Loucy (cell line): ENCODE measurements at regions not wholly inside any gene's neighbourhood (a gene's known extent, or its start where the extent isn't known, plus 50 kb on each side); places are given as distances from the start of the nearest gene placed in this dataset.

Experiments used
- H2AFZ ChIP-seq: fragments of 200-600 bp; sonication (generic); 2 replicates; pipeline ENCODE4 v1.6.0; 2016; ENCODE audit warnings: antibody characterized with exemption, mild to moderate bottlenecking, low read length, moderate library complexity
- H3F3A ChIP-seq: fragments of 200-600 bp; 2 replicates; pipeline ENCODE4 v1.6.0; 2016; ENCODE audit warnings: antibody characterized with exemption, low read depth, mild to moderate bottlenecking
- H3K27me3 ChIP-seq: fragments of 200-600 bp; sonication (generic); 2 replicates; pipeline ENCODE4 v1.6.1; 2014; ENCODE audit warnings: low read length, mild to moderate bottlenecking; ENCODE audit not compliant: insufficient read depth, poor library complexity, severe bottlenecking
- H3K36me3 ChIP-seq: fragments of 200-600 bp; sonication (generic); 2 replicates; pipeline ENCODE4 v1.6.1; 2016; ENCODE audit warnings: low read length; ENCODE audit not compliant: insufficient read depth
- H3K4me1 ChIP-seq: fragments of 200-600 bp; sonication (generic); 2 replicates; pipeline ENCODE4 v1.5.1; 2014; ENCODE audit warnings: low read length, mild to moderate bottlenecking; ENCODE audit not compliant: insufficient read depth, poor library complexity, severe bottlenecking
- H3K4me2 ChIP-seq: fragments of 200-600 bp; sonication (generic); 2 replicates; pipeline ENCODE4 v1.6.0; 2014; ENCODE audit warnings: antibody characterized with exemption, low read length, low read depth, mild to moderate bottlenecking; ENCODE audit not compliant: poor library complexity, severe bottlenecking
- H3K4me3 ChIP-seq: fragments of 200-600 bp; sonication (generic); 2 replicates; pipeline ENCODE4 v1.5.1; 2014; ENCODE audit warnings: low read length, mild to moderate bottlenecking, mixed read lengths; ENCODE audit not compliant: poor library complexity, severe bottlenecking
- H3K79me2 ChIP-seq: fragments of 200-600 bp; sonication (generic); 2 replicates; pipeline ENCODE4 v1.6.1; 2014; ENCODE audit warnings: low read length; ENCODE audit not compliant: insufficient read depth
- H3K9ac ChIP-seq: fragments of 200-600 bp; sonication (generic); 2 replicates; pipeline ENCODE4 v1.6.0; 2014; ENCODE audit warnings: mild to moderate bottlenecking, low read depth, low read length, moderate library complexity; ENCODE audit not compliant: poor library complexity, severe bottlenecking
- H3K9me2 ChIP-seq: fragments of 200-600 bp; sonication (generic); replicated peaks from 2 replicates; pipeline ENCODE4 v1.6.1; 2016; ENCODE audit warnings: low read depth, low read length, mixed read lengths
- H3K9me3 ChIP-seq: fragments of 200-600 bp; sonication (generic); 2 replicates; pipeline ENCODE4 v1.6.1; 2014; ENCODE audit warnings: mild to moderate bottlenecking, antibody characterized with exemption, low read length, low read depth; ENCODE audit not compliant: insufficient read depth
- H4K20me1 ChIP-seq: fragments of 200-600 bp; sonication (generic); 2 replicates; pipeline ENCODE4 v1.6.0; 2014; ENCODE audit warnings: antibody characterized with exemption, low read length, mild to moderate bottlenecking; ENCODE audit not compliant: insufficient read depth, poor library complexity, severe bottlenecking
- EZH2phosphoT487 ChIP-seq: fragments of 200-600 bp; IDR thresholded peaks from 2 replicates; pipeline ENCODE4 v1.6.1; 2018; ENCODE audit warnings: antibody characterized with exemption, mild to moderate bottlenecking, moderate library complexity, borderline replicate concordance
- TF ChIP-seq, protein P1 (sequence below): fragments of 200-600 bp; sonication (generic); conservative IDR thresholded peaks from 2 replicates; pipeline ENCODE4 v1.5.1; 2014; ENCODE audit warnings: mild to moderate bottlenecking, antibody characterized with exemption, low read length

DNA sequence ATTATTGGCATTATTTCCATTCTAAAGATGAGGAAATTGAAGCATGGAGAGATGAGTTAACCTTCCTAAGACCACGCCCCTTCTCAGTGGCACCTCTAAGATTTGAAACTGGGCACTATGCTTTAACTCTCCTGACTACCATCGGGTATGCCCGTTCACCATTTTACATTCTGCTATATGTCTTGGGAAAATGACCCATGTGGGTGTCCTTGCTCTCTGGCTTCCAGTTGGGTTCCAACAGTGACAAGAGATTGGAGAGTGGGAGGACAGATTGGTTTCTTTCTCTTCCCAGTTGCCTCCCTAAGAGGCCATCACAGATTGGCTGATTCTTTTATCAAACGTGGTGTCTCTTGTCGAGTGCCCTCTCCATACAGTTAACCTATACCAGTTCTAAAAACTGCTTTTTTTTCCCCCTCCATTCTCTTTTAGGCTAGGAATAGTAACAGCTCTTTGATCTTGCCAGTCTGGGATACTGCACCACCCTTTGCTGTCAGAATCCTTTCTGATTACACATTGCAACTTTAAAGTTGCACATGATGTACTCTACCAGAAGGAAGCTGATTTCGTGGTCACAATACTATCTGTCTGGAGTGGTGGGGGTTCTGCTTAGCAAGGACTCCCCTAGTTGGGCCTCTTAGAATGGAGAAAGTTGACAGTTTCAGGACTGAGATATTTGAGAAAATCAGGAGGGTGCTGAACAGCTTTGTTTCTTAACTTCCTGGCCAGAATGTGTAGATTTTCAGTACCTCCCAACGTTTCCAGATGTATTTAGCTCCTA lies 88.0 kb upstream of the ELOVL5 start:
- no peak overlapping the region for H3K4me3 ChIP-seq
- H3K9ac ChIP-seq, result peak overlapping the region; percentile 34
- H3K9me2 ChIP-seq, result no peaks in the 10 kb centered on the region
- no peaks in the 10 kb centered on the region for H3K36me3 ChIP-seq
- no peaks in the 10 kb centered on the region for H4K20me1 ChIP-seq
- peak overlapping the region; percentile 70 for H2AFZ ChIP-seq
- H3K79me2 ChIP-seq, result no peaks in the 10 kb centered on the region
- H3K9me3 ChIP-seq, result no peaks in the 10 kb centered on the region
- H3K4me1 ChIP-seq, result peaks cover 26% of the 10 kb centered on the region
- TF ChIP-seq, protein P1, sequence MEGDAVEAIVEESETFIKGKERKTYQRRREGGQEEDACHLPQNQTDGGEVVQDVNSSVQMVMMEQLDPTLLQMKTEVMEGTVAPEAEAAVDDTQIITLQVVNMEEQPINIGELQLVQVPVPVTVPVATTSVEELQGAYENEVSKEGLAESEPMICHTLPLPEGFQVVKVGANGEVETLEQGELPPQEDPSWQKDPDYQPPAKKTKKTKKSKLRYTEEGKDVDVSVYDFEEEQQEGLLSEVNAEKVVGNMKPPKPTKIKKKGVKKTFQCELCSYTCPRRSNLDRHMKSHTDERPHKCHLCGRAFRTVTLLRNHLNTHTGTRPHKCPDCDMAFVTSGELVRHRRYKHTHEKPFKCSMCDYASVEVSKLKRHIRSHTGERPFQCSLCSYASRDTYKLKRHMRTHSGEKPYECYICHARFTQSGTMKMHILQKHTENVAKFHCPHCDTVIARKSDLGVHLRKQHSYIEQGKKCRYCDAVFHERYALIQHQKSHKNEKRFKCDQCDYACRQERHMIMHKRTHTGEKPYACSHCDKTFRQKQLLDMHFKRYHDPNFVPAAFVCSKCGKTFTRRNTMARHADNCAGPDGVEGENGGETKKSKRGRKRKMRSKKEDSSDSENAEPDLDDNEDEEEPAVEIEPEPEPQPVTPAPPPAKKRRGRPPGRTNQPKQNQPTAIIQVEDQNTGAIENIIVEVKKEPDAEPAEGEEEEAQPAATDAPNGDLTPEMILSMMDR, result no peak
- TF ChIP-seq EZH2phosphoT487, result no peak
- no peaks in the 10 kb centered on the region for H3K27me3 ChIP-seq
- H3F3A ChIP-seq, result no peaks in the 10 kb centered on the region
- peak overlapping the region; percentile 34 for H3K4me2 ChIP-seq

DNA sequence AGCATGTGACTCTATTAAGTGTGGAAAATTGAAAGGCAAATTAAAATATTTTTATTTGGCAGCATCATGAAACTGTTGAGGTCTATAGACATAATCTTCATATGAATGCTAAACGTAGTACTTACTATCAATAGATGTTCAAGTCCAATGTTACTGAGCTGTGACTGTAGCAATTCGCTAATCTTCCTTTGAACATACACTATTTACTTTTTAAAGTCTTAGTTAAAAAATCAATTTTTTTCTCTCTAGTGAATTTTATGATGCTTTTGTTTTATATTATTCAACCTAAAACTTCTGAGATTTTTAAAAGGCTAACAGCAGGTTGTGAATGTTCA lies 85.2 kb upstream of the ELOVL5 start:
- Histone ChIP-seq H3K4me2 (no peak overlapping the region), H3K36me3 (no peaks in the 10 kb centered on the region), H3K9ac (no peak overlapping the region), H3K79me2 (no peaks in the 10 kb centered on the region), H3K4me1 (peaks cover 12% of the 10 kb centered on the region), H3K27me3 (no peaks in the 10 kb centered on the region), H3K9me2 (no peaks in the 10 kb centered on the region), H3K4me3 (no peak overlapping the region), H3F3A (no peaks in the 10 kb centered on the region), H2AFZ (no peak overlapping the region), H3K9me3 (no peaks in the 10 kb centered on the region), H4K20me1 (no peaks in the 10 kb centered on the region)
- TF ChIP-seq EZH2phosphoT487, result no peak
- TF ChIP-seq, protein P1, result no peak

DNA sequence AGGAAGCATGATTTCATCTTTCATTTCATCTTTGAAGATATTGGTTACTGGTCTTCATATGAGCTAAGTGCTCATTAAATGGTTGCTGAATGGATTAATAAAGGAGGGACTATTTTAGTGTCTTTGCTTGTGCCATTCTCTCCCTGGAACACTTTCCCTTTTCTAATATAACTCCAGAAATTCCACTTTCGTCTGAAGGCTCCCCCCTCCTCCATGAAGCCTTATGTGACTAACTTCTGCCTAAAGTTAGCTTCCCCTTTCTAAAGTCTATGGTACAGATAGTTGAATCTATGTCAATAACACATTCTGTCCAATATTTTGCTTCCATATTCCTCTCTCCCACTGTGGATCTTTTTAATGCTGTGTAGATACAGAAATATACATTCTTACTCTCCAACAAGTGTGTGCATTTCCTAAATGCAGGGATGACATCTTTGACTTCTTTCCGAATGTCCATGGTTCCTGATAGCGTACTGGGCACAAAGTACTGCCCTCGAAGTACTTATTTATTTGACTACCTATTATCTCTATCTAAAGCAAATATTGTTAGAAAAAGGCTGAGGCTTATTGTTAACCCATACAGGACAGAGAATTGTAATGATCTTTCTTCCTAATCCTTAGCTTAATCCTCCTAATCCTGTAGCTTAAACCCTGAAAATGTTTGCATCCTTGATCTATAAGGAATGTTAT lies 84.7 kb upstream of the ELOVL5 start:
- Histone ChIP-seq H3K4me1 (peaks cover 12% of the 10 kb centered on the region), H3K27me3 (no peaks in the 10 kb centered on the region), H4K20me1 (no peaks in the 10 kb centered on the region), H3K4me3 (no peak overlapping the region), H3K4me2 (no peak overlapping the region), H3K9me2 (no peaks in the 10 kb centered on the region), H3K9ac (no peak overlapping the region), H3K79me2 (no peaks in the 10 kb centered on the region), H2AFZ (no peak overlapping the region), H3K36me3 (no peaks in the 10 kb centered on the region), H3F3A (no peaks in the 10 kb centered on the region), H3K9me3 (no peaks in the 10 kb centered on the region)
- TF ChIP-seq, protein P1, result no peak
- no peak for TF ChIP-seq EZH2phosphoT487
